Coronary artery (tissue), 2 donors: ENCODE measurements at regions not wholly inside any gene's neighbourhood (a gene's known extent, or its start where the extent isn't known, plus 50 kb on each side); places are given as distances from the start of the nearest gene placed in this dataset.
"Not testable (repeated sequence)": the region's sequence is repeated elsewhere in the genome, so short reads cannot be mapped to it uniquely, and the experiment has no call there.

Source experiments
- DNase-seq: peaks from one replicate; pipeline ENCODE4 v3.0.0-alpha.2; 2017; ENCODE audit warnings: low spot score
- H3K27ac ChIP-seq, 2 donors: fragments of 200-600 bp; sonication (generic); one replicate each; pipeline ENCODE4 v1.5.1; 2016 to 2019
- H3K4me3 ChIP-seq: fragments of 200-600 bp; sonication (generic); 2 replicates; pipeline ENCODE4 v1.5.1; 2016; ENCODE audit warnings: mild to moderate bottlenecking, moderate library complexity
- CTCF ChIP-seq: fragments of 200-600 bp; sonication (generic); IDR thresholded peaks from one replicate; pipeline ENCODE4 v1.5.1; 2019; ENCODE audit warnings: antibody characterized with exemption

- no peak for TF ChIP-seq CTCF
- Histone ChIP-seq H3K4me3 (no peak overlapping the region), H3K27ac (no peak overlapping the region)
- no peak for DNase-seq
These were observed 265.4 kb downstream of the INHBA start for GRCh38 chr7:41437257-41438196.

DNA sequence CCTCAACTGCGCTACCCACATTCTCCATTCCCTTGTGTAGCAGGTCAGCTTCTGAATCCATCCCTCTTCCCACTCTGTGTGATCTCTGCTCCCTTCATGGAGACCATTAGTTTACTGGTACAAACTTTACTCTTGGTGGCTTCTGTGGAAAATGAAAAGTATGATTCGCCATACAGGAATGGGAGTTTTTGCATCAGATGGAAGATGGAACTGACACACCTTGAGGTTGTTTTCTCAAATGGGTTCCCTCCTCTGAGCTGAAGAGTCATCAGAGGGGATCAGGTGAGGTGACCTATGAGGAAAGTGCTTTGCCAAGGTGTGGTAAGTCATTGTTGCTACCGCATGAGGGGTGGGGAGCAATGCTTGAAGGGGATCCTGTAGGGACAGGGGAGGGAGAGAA is 266.8 kb downstream of the INHBA start:
- Histone ChIP-seq H3K27ac (no peak overlapping the region), H3K4me3 (no peak overlapping the region)
- DNase-seq, result no peak
- TF ChIP-seq CTCF, result no peak

- not testable (repeated sequence) for H3K27ac ChIP-seq, DNase-seq, H3K4me3 ChIP-seq
These were observed 267.9 kb downstream of the INHBA start for GRCh38 chr7:41435020-41435419.

- Histone ChIP-seq H3K27ac (no peak overlapping the region), H3K4me3 (no peak overlapping the region)
- TF ChIP-seq CTCF, result no peak
These were observed 271.2 kb downstream of the INHBA start for GRCh38 chr7:41431671-41432070.

DNA sequence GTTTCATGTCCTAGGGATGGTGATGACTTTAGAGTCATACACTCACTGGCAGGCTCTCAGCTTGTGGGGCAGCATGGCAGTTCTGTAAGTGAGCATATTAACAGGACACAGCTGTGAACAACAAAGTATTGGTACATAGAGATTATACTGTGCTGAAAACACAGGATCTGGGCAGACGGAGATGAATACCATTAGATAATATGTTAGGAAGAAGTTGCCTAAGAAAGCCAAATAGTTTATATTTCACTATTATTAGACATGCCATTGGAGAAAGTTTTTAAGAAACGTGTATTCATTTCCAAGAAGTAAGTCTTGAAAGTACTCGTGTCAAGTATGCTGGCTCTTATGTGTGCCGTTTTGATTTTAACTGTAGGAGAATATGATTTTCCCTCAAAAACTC is 274.5 kb downstream of the INHBA start:
- no peak for DNase-seq
- no peak overlapping the region for H3K4me3 ChIP-seq
- TF ChIP-seq CTCF, result no peak
- peak overlapping the region in 1 of 2 donors; percentile 44 for H3K27ac ChIP-seq

More at GRCh38 chr7:41431671-41432070, 271.2 kb downstream of the INHBA start:
- DNase-seq, result no peak

GRCh38 chr7:41425926-41426325 is 277.0 kb downstream of the INHBA start:
- no peak for DNase-seq
- no peak overlapping the region for H3K27ac ChIP-seq
- no peak overlapping the region for H3K4me3 ChIP-seq
- no peak for TF ChIP-seq CTCF

DNA sequence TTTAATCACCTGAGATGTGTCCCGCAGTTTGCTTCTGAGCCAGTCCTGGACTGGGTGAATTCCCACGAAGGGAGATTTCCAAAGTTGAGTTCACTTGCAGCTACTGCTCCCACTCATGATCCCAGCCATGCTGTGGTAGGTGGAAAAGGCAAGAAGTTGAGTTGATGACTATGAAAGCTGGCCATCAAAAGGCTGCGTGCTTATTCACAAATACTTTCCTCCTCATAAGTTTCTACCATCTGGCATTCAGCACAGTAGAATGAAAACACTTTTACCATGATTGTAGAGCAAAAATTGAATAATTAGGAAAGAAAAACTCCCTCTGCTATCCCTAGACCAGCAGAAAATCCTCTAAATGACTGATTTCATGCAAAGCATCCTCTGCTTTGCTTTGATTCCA is 281.8 kb downstream of the INHBA start:
- no peak for DNase-seq
- TF ChIP-seq CTCF, result no peak
- no peak overlapping the region for H3K27ac ChIP-seq
- no peak overlapping the region for H3K4me3 ChIP-seq
